ENCODE measurements at regions not wholly inside any gene's neighbourhood (a gene's known extent, or its start where the extent isn't known, plus 50 kb on each side); places are given as distances from the start of the nearest gene placed in this dataset.
"Not testable (repeated sequence)": the region's sequence is repeated elsewhere in the genome, so short reads cannot be mapped to it uniquely, and the experiment has no call there.

DNA sequence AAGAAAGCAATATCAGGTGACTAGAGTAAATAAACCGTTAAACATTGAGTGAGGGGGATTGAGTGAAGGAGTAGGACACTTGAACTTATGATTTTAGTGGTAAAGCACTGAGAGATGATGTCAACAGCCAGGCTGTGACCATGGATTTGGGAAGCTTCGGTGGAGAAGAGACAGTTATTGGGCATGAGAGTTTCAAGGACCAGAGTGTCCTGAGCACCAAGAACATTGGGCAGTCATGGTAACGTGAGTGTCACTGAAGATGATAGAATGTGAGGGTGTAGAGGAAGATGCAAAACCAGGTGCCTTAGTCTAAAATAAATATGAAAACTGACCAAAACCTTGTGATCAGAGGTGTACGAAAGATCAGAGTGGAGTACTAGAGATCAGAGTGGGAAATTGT, 248.1 kb downstream of the ASXL3 start:
- no CpG with 5 or more reads among the region's 4 CpGs for whole genome bisulfite sequencing (ENCODE audit: insufficient coverage, insufficient read length)
- Histone ChIP-seq H3K27me3 (ENCODE audit: control insufficient read depth, insufficient read depth, low read length) (no peaks in the 10 kb centered on the region), H3K9me3 (ENCODE audit: control insufficient read depth, insufficient read depth, low read length) (no peaks in the 10 kb centered on the region), H3K27ac (ENCODE audit: low read length) (no peak overlapping the region), H3K4me3 (ENCODE audit: low read length) (no peak overlapping the region), H3K4me1 (ENCODE audit: control insufficient read depth, insufficient read depth, low read length) (no peaks in the 10 kb centered on the region), H3K36me3 (ENCODE audit: control insufficient read depth, insufficient read depth, low read length) (no peaks in the 10 kb centered on the region)
- no peak for DNase-seq (ENCODE audit: low read depth, low spot score)

DNA sequence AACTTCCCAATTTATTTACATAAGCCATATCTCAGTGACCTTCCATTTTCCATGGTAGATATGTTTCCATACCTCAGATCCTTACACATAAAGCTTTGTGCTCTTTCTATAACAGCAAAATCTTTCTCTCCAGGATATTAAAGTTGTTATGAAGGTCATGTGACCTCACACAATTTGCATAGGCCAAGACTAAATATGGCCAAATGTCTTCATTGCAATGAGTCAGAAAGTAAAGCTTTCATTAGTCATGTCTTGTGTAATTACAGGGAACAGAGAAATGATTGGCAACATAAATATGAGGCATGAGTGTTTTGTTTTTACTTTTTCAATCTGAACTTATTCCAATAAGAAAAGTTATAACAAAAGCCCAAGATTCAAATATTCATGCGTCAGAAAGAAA, 243.5 kb downstream of the ASXL3 start:
- WGBS (ENCODE audit: insufficient coverage, insufficient read length): no CpG with 5 or more reads among the region's 1 CpG
- Histone ChIP-seq H3K36me3 (ENCODE audit: control insufficient read depth, insufficient read depth, low read length) (no peaks in the 10 kb centered on the region), H3K9me3 (ENCODE audit: control insufficient read depth, insufficient read depth, low read length) (no peaks in the 10 kb centered on the region), H3K4me3 (ENCODE audit: low read length) (no peak overlapping the region), H3K27ac (ENCODE audit: low read length) (no peak overlapping the region), H3K4me1 (ENCODE audit: control insufficient read depth, insufficient read depth, low read length) (no peaks in the 10 kb centered on the region), H3K27me3 (ENCODE audit: control insufficient read depth, insufficient read depth, low read length) (no peaks in the 10 kb centered on the region)
- DNase-seq (ENCODE audit: low read depth, low spot score): no peak

DNA sequence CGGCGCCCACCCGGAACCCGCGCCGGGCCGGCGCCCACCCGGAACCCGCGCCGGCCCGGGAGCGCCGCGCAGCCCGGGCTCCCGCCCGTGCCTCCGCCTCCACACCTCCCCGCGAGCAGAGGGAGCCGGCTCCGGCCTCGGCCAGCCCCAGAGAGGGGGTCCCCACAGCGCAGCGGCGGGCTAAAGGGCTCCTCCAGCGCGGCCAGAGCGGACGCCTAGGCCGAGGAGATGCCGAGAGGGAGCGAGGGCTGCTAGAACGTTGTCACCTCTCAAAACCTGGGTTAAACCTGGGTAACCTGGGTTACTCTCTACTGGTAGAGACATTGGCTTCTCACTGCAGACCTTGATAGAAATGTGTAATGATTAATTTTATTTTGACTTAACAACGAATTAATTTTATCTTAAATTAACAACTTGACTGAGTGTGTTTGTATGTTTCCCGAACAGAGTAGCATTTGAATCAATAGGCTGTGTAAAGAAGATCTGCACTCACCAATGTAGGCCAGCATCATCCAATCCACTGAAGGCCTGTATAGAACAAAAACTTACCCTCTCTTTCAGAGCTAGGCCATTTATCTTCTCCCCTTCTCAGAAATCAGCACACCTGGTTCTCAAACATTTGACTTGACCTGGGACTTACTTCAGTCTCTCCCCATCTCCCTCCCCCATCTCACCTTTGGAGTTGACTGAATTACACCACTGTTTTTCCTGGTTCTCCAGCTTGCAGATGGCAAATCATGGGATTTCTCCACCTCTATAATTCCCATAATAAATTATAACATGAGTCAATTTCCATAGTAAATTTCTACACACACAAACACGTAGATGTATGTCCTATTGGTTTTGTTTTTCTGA, 242.7 kb downstream of the ASXL3 start:
- no peaks in the 10 kb centered on the region for H3K4me1 ChIP-seq (ENCODE audit: control insufficient read depth, insufficient read depth, low read length)
- H3K27me3 ChIP-seq (ENCODE audit: control insufficient read depth, insufficient read depth, low read length): no peaks in the 10 kb centered on the region
- no peaks in the 10 kb centered on the region for H3K9me3 ChIP-seq (ENCODE audit: control insufficient read depth, insufficient read depth, low read length)
- no peak overlapping the region for H3K27ac ChIP-seq (ENCODE audit: low read length)
- no CpG with 5 or more reads among the region's 39 CpGs for WGBS (ENCODE audit: insufficient coverage, insufficient read length)
- H3K36me3 ChIP-seq (ENCODE audit: control insufficient read depth, insufficient read depth, low read length): no peaks in the 10 kb centered on the region
- DNase-seq (ENCODE audit: low read depth, low spot score): no peak
- no peak overlapping the region for H3K4me3 ChIP-seq (ENCODE audit: low read length)

DNA sequence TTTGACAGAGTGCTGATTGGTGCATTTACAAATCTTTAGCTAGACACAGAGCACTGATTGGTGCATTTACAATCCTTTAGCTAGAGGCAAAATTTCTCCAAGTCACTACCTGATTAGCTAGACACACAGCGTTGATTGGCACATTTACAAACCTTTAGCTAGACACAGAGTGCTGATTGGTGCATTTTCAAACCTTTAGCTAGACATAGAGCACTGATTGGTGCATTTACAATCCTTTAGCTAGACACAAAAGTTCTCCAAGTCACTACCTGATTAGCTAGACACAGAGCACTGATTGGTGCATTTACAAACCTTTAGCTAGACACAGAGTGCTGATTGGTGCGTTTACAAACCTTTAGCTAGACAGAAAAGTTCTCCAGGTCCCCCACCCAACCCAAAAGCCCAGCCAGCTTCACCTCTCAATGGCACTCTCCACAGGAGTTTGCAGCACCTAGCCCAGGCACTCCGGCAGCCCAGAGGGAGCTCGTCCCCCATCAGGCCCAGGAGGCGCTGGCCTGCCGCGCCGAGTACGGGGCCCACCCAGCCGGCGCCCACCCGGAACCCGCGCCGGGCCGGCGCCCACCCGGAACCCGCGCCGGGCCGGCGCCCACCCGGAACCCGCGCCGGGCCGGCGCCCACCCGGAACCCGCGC, 241.8 kb downstream of the ASXL3 start:
- WGBS (ENCODE audit: insufficient coverage, insufficient read length): no CpG with 5 or more reads among the region's 32 CpGs
- H3K36me3 ChIP-seq (ENCODE audit: control insufficient read depth, insufficient read depth, low read length); H3K4me3 ChIP-seq (ENCODE audit: low read length); DNase-seq (ENCODE audit: low read depth, low spot score); H3K4me1 ChIP-seq (ENCODE audit: control insufficient read depth, insufficient read depth, low read length); H3K27me3 ChIP-seq (ENCODE audit: control insufficient read depth, insufficient read depth, low read length); H3K27ac ChIP-seq (ENCODE audit: low read length); H3K9me3 ChIP-seq (ENCODE audit: control insufficient read depth, insufficient read depth, low read length): not testable (repeated sequence)

DNA sequence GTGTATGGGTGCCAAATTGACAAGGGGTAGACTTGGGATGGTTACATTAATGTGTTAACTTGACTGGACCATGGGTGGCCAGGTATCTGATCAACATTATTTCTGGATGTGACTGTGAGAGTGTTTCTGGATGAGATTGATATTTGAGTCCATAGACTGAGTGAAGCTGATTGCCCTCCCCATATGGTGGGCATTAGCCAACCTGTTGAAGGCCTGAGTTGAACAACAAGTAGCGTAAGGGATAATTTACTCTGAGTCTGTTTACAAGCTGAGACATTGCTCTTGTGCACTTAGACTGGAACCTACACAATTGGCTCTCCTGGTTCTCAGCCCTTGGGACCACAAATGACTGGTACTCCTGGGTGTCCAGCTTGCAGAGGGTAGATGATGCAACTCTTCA, 240.1 kb downstream of the ASXL3 start:
- no CpG with 5 or more reads among the region's 1 CpG for WGBS (ENCODE audit: insufficient coverage, insufficient read length)
- no peak for DNase-seq (ENCODE audit: low read depth, low spot score)
- H3K4me1 ChIP-seq (ENCODE audit: control insufficient read depth, insufficient read depth, low read length): no peaks in the 10 kb centered on the region
- no peak overlapping the region for H3K27ac ChIP-seq (ENCODE audit: low read length)
- no peaks in the 10 kb centered on the region for H3K36me3 ChIP-seq (ENCODE audit: control insufficient read depth, insufficient read depth, low read length)
- H3K4me3 ChIP-seq (ENCODE audit: low read length): no peak overlapping the region
- no peaks in the 10 kb centered on the region for H3K27me3 ChIP-seq (ENCODE audit: control insufficient read depth, insufficient read depth, low read length)
- no peaks in the 10 kb centered on the region for H3K9me3 ChIP-seq (ENCODE audit: control insufficient read depth, insufficient read depth, low read length)

DNA sequence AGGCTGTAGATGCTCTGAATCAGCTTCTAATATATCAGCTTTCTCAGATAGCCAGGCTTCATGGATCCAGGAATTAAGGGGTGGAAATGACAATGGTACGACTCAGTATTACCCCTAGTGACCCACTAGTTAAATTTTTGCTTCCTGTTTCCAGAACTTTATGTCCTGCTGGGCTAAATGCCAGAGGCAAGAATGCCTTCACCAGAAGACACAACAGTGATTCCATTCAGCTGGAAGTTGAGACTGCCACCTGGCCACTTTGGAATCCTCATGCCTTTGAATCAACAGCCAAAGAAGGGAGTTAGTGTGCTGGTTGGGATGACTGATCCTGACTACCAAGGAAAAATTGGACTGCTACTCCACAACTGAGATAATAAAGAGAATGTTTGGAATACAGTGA, 239.1 kb downstream of the ASXL3 start:
- Histone ChIP-seq H3K4me1 (ENCODE audit: control insufficient read depth, insufficient read depth, low read length) (no peaks in the 10 kb centered on the region), H3K27me3 (ENCODE audit: control insufficient read depth, insufficient read depth, low read length) (no peaks in the 10 kb centered on the region), H3K9me3 (ENCODE audit: control insufficient read depth, insufficient read depth, low read length) (no peaks in the 10 kb centered on the region), H3K27ac (ENCODE audit: low read length) (no peak overlapping the region), H3K36me3 (ENCODE audit: control insufficient read depth, insufficient read depth, low read length) (no peaks in the 10 kb centered on the region), H3K4me3 (ENCODE audit: low read length) (no peak overlapping the region)
- WGBS (ENCODE audit: insufficient coverage, insufficient read length): no CpG with 5 or more reads among the region's 1 CpG
- no peak for DNase-seq (ENCODE audit: low read depth, low spot score)

DNA sequence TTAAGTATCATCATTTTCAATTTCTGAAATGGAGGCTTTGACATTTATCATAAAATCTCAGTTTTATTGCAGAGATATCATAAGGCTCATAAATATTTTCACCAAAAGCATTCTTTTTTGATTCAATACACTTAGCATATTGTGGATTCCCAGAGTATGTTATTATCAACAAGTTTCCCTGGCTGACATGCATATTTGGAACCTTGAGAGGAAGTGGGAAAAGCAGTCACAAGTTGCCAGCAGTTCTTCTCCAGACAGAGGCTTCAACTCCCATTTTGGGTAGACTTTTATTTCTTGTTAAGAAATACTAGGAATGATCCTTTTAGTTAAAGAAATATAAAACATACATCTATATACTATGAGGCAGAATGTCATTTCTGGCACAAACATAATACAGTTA, 236.5 kb downstream of the ASXL3 start:
- H3K36me3 ChIP-seq (ENCODE audit: control insufficient read depth, insufficient read depth, low read length): no peaks in the 10 kb centered on the region
- H3K4me1 ChIP-seq (ENCODE audit: control insufficient read depth, insufficient read depth, low read length): no peaks in the 10 kb centered on the region
- H3K9me3 ChIP-seq (ENCODE audit: control insufficient read depth, insufficient read depth, low read length): no peaks in the 10 kb centered on the region
- H3K27me3 ChIP-seq (ENCODE audit: control insufficient read depth, insufficient read depth, low read length): no peaks in the 10 kb centered on the region
- no peak overlapping the region for H3K4me3 ChIP-seq (ENCODE audit: low read length)
- DNase-seq (ENCODE audit: low read depth, low spot score): no peak
- no peak overlapping the region for H3K27ac ChIP-seq (ENCODE audit: low read length)

DNA sequence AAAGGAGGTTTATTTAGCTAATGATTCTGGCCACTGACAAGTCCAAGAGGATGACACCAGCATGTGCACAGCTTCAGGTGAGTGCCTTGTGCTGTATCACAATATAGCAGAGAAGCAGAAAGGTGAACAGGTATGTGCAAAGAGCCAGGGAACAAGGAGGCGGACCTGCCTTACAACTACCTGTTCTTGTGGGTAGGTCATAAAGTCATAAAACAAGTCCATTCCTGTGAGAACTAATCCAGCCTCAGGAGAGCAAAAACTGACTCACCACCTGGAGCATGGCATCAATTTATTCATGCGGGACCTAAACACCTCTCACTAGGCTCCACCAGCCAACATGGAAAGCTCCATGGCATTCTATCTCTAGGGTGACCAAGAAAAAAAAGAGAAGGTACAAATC, 234.2 kb downstream of the ASXL3 start:
- no CpG with 5 or more reads among the region's 2 CpGs for WGBS (ENCODE audit: insufficient coverage, insufficient read length)
- no peak for DNase-seq (ENCODE audit: low read depth, low spot score)
- H3K4me3 ChIP-seq (ENCODE audit: low read length): no peak overlapping the region
- H3K9me3 ChIP-seq (ENCODE audit: control insufficient read depth, insufficient read depth, low read length): no peaks in the 10 kb centered on the region
- H3K4me1 ChIP-seq (ENCODE audit: control insufficient read depth, insufficient read depth, low read length): no peaks in the 10 kb centered on the region
- H3K27ac ChIP-seq (ENCODE audit: low read length): no peak overlapping the region
- no peaks in the 10 kb centered on the region for H3K36me3 ChIP-seq (ENCODE audit: control insufficient read depth, insufficient read depth, low read length)
- H3K27me3 ChIP-seq (ENCODE audit: control insufficient read depth, insufficient read depth, low read length): no peaks in the 10 kb centered on the region

DNA sequence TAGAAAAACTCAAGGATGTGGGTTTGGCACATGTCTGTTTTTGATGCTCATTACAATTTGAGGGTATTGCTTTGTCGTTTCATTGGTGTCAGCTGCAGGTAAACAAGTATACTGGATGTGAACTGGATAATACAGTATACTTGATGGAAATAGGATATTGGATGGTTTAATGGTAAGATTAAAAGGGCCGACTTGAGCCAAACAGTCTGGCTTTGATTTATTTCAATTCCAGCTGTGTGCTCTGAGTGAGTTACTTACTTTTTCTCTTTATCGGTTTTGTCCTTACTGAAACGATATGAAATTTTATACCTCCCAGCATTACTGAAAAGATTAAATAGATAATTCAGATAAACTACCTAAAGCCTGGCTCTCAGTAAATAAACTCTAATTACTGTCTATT, 227.6 kb downstream of the ASXL3 start:
- Histone ChIP-seq H3K27ac (ENCODE audit: low read length) (no peak overlapping the region), H3K4me3 (ENCODE audit: low read length) (no peak overlapping the region), H3K27me3 (ENCODE audit: control insufficient read depth, insufficient read depth, low read length) (no peaks in the 10 kb centered on the region), H3K4me1 (ENCODE audit: control insufficient read depth, insufficient read depth, low read length) (no peaks in the 10 kb centered on the region), H3K36me3 (ENCODE audit: control insufficient read depth, insufficient read depth, low read length) (no peaks in the 10 kb centered on the region), H3K9me3 (ENCODE audit: control insufficient read depth, insufficient read depth, low read length) (no peaks in the 10 kb centered on the region)
- WGBS (ENCODE audit: insufficient coverage, insufficient read length): no CpG with 5 or more reads among the region's 4 CpGs
- DNase-seq (ENCODE audit: low read depth, low spot score): no peak

DNA sequence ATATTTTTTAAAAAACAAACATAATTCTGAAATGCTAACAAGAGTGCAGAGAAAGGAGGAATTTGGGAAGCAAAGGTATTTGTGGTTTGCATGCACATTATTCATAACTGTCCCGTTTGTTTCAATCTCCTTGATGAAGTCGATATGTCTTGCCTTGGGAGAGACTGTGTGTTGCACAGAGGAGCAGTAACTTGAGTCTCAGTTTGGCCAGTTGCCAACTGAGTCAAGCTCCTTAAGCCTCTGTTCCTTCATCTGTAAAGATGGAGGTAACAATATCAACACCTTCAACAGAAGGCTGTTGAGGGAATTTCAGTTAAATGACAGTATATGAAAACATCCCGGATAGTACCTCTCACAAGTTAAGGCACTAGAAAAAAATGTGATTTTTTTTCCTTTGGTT, 226.2 kb downstream of the ASXL3 start:
- Histone ChIP-seq H3K4me1 (ENCODE audit: control insufficient read depth, insufficient read depth, low read length) (no peaks in the 10 kb centered on the region), H3K4me3 (ENCODE audit: low read length) (no peak overlapping the region), H3K27me3 (ENCODE audit: control insufficient read depth, insufficient read depth, low read length) (no peaks in the 10 kb centered on the region), H3K9me3 (ENCODE audit: control insufficient read depth, insufficient read depth, low read length) (no peaks in the 10 kb centered on the region), H3K27ac (ENCODE audit: low read length) (no peak overlapping the region), H3K36me3 (ENCODE audit: control insufficient read depth, insufficient read depth, low read length) (no peaks in the 10 kb centered on the region)
- DNase-seq (ENCODE audit: low read depth, low spot score): no peak
- WGBS (ENCODE audit: insufficient coverage, insufficient read length): no CpG with 5 or more reads among the region's 3 CpGs

DNA sequence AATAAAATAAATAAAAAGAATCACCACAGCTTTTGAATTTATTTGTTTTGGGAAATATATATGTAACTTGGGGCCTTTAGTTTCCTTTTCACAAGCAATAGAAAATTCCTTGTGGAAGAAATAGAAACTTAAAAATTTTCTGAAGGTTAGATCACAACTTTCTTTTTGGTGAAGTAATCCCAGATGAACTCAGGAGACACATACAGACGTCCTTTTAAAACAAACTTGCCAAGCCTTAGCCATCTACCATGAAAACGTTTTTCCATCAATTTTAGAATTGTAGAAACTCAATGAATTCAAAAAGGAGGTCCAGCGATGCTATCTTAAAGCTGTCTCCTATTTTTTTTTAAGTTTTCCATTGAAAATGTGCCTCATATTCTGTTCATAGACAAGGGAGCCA, 225.6 kb downstream of the ASXL3 start:
- no peaks in the 10 kb centered on the region for H3K36me3 ChIP-seq (ENCODE audit: control insufficient read depth, insufficient read depth, low read length)
- no peak overlapping the region for H3K4me3 ChIP-seq (ENCODE audit: low read length)
- DNase-seq (ENCODE audit: low read depth, low spot score): no peak
- no CpG with 5 or more reads among the region's 3 CpGs for WGBS (ENCODE audit: insufficient coverage, insufficient read length)
- no peaks in the 10 kb centered on the region for H3K27me3 ChIP-seq (ENCODE audit: control insufficient read depth, insufficient read depth, low read length)
- H3K4me1 ChIP-seq (ENCODE audit: control insufficient read depth, insufficient read depth, low read length): no peaks in the 10 kb centered on the region
- no peaks in the 10 kb centered on the region for H3K9me3 ChIP-seq (ENCODE audit: control insufficient read depth, insufficient read depth, low read length)
- H3K27ac ChIP-seq (ENCODE audit: low read length): no peak overlapping the region

All from iPS DF 6.9 (cell line).